HL-60 (cell line): ENCODE measurements at regions not wholly inside any gene's neighbourhood (a gene's known extent, or its start where the extent isn't known, plus 50 kb on each side); places are given as distances from the start of the nearest gene placed in this dataset.

Experiments
- GABPA ChIP-seq: IDR thresholded peaks from 2 replicates; pipeline ENCODE4 v1.6.1; 2012; ENCODE audit warnings: low read depth
- TF ChIP-seq, protein P1 (sequence below): IDR thresholded peaks from one replicate; pipeline ENCODE4 v1.5.1; 2011; ENCODE audit warnings: low read length, control low read depth, inconsistent platforms; ENCODE audit not compliant: insufficient read depth

DNA sequence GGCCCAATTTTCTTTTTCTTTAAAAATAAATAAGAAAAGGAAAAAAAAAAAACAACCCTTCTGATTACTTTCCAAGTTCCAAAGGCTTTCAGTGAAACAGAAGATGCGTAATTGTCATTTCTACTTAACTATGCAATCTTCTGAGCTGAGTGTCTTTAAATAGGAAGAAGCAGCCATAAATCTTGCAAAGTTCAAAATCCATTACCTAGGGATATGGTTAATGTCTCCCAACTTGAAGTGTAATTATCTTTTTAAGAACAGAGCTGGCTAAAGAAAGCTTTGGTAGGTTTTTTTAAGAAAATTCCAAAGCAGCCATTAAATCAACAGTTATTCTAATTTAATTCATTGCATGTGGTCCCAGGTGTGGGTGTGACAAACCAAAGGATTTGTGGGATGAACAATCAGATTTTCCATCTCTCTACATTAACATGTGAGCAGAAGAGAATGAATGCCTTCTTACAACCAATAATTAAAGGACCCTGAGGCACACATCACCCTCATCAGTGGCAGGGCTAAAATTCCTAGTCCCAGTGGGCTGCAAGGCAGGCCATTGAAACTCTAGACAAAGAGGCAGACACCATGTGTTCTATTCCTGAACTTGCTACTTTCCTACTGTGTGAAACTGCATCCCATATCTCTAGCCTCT, 419.2 kb downstream of the REEP3 start:
- no peak for TF ChIP-seq GABPA
- TF ChIP-seq, protein P1, sequence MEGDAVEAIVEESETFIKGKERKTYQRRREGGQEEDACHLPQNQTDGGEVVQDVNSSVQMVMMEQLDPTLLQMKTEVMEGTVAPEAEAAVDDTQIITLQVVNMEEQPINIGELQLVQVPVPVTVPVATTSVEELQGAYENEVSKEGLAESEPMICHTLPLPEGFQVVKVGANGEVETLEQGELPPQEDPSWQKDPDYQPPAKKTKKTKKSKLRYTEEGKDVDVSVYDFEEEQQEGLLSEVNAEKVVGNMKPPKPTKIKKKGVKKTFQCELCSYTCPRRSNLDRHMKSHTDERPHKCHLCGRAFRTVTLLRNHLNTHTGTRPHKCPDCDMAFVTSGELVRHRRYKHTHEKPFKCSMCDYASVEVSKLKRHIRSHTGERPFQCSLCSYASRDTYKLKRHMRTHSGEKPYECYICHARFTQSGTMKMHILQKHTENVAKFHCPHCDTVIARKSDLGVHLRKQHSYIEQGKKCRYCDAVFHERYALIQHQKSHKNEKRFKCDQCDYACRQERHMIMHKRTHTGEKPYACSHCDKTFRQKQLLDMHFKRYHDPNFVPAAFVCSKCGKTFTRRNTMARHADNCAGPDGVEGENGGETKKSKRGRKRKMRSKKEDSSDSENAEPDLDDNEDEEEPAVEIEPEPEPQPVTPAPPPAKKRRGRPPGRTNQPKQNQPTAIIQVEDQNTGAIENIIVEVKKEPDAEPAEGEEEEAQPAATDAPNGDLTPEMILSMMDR = no peak
